ENCODE measurements at regions not wholly inside any gene's neighbourhood (a gene's known extent, or its start where the extent isn't known, plus 50 kb on each side); places are given as distances from the start of the nearest gene placed in this dataset.
"Not testable (repeated sequence)": the region's sequence is repeated elsewhere in the genome, so short reads cannot be mapped to it uniquely, and the experiment has no call there.

DNA sequence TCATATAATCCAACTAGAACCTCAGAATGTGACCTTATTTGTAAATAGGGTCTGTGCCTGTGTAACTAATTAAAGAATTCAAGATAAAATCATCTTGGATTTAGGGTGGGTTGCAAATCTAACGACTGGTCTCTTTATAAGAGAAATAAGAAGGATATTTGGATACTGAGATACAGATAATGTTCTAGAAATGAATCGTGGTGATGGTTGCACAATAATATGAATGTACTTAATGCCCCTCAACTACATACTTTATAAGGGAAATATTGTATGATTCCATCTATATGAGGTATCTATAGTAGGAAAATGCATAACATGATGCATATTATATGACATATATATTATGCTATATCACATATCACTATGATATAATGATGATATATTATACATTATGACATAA lies 265.7 kb downstream of the SEMA3D start:
- intact Hi-C loops (cut with micrococcal nuclease; ENCODE audit: unreplicated experiment): no loop called here
- no peak for TF ChIP-seq SIN3A (IDR thresholded peaks at IDR 0.05; ENCODE audit: borderline replicate concordance, insufficient read depth, low read depth, low read length)
- TF ChIP-seq, protein P1, sequence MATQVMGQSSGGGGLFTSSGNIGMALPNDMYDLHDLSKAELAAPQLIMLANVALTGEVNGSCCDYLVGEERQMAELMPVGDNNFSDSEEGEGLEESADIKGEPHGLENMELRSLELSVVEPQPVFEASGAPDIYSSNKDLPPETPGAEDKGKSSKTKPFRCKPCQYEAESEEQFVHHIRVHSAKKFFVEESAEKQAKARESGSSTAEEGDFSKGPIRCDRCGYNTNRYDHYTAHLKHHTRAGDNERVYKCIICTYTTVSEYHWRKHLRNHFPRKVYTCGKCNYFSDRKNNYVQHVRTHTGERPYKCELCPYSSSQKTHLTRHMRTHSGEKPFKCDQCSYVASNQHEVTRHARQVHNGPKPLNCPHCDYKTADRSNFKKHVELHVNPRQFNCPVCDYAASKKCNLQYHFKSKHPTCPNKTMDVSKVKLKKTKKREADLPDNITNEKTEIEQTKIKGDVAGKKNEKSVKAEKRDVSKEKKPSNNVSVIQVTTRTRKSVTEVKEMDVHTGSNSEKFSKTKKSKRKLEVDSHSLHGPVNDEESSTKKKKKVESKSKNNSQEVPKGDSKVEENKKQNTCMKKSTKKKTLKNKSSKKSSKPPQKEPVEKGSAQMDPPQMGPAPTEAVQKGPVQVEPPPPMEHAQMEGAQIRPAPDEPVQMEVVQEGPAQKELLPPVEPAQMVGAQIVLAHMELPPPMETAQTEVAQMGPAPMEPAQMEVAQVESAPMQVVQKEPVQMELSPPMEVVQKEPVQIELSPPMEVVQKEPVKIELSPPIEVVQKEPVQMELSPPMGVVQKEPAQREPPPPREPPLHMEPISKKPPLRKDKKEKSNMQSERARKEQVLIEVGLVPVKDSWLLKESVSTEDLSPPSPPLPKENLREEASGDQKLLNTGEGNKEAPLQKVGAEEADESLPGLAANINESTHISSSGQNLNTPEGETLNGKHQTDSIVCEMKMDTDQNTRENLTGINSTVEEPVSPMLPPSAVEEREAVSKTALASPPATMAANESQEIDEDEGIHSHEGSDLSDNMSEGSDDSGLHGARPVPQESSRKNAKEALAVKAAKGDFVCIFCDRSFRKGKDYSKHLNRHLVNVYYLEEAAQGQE (IDR thresholded peaks at IDR 0.05; ENCODE audit: insufficient read depth in 1 of 2, low read depth in 2 of 2, low read length in 1 of 2): no peak
- TF ChIP-seq POLR2AphosphoS5 (IDR thresholded peaks at IDR 0.05; ENCODE audit: low read depth, low read length): no peak
- TF ChIP-seq TCF7L2 (IDR thresholded peaks at IDR 0.05; ENCODE audit: low read depth, low read length): no peak
- TF ChIP-seq, protein P2, sequence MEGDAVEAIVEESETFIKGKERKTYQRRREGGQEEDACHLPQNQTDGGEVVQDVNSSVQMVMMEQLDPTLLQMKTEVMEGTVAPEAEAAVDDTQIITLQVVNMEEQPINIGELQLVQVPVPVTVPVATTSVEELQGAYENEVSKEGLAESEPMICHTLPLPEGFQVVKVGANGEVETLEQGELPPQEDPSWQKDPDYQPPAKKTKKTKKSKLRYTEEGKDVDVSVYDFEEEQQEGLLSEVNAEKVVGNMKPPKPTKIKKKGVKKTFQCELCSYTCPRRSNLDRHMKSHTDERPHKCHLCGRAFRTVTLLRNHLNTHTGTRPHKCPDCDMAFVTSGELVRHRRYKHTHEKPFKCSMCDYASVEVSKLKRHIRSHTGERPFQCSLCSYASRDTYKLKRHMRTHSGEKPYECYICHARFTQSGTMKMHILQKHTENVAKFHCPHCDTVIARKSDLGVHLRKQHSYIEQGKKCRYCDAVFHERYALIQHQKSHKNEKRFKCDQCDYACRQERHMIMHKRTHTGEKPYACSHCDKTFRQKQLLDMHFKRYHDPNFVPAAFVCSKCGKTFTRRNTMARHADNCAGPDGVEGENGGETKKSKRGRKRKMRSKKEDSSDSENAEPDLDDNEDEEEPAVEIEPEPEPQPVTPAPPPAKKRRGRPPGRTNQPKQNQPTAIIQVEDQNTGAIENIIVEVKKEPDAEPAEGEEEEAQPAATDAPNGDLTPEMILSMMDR (IDR thresholded peaks at IDR 0.05): no peak
- H3K36me3 ChIP-seq (ENCODE audit: control insufficient read depth, insufficient read depth, low read length): no peaks in the 10 kb centered on the region
- H3K4me3 ChIP-seq (ENCODE audit: low read depth in 2 of 2, low read length in 2 of 2): no peak overlapping the region
- DNase-seq (ENCODE audit: low read depth, low spot score): no peak
- no peak overlapping the region for H3K27ac ChIP-seq (ENCODE audit: low read length)
- POLR2A ChIA-PET: no interaction called here
- H3K27me3 ChIP-seq (ENCODE audit: control insufficient read depth, insufficient read depth, low read length): no peaks in the 10 kb centered on the region
- H3K9me3 ChIP-seq (ENCODE audit: control insufficient read depth, insufficient read depth, low read depth, low read length): no peaks in the 10 kb centered on the region
- CTCF ChIA-PET: no interaction called here
- no peak for ATAC-seq
- no TSS peak for BruUV-seq (replicated peaks)
- in situ Hi-C loops (cut with HindIII; ENCODE audit: low pct_unique_long_range_greater_than_20kb, low sequenced_read_pairs): no loop called here
- H3K4me1 ChIP-seq (ENCODE audit: control insufficient read depth, insufficient read depth, low read length): no peaks in the 10 kb centered on the region

DNA sequence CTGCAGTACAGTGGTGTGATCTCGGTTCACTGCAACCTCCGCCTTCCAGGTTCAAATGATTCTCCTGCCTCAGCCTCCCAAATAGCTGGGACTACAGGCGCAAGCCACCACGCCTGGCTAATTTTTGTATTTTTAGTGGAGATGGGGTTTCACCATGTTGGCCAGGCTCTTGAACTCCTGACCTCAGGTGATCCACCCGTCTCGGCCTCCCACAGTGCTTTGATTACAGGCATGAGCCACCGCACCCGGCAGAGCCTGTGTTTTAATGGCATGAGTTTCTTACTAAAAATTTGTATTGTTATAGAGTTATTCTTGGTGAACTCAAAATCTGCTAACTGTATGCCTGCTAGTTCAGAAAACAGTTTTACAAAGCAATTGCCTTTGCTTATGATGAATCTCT lies 269.9 kb downstream of the SEMA3D start:
- CTCF ChIA-PET; H3K27ac ChIP-seq (ENCODE audit: low read length); BruUV-seq (replicated peaks); H3K4me3 ChIP-seq (ENCODE audit: low read depth in 2 of 2, low read length in 2 of 2); H3K4me1 ChIP-seq (ENCODE audit: control insufficient read depth, insufficient read depth, low read length); ATAC-seq; in situ Hi-C loops (cut with HindIII; ENCODE audit: low pct_unique_long_range_greater_than_20kb, low sequenced_read_pairs); intact Hi-C loops (cut with micrococcal nuclease; ENCODE audit: unreplicated experiment); H3K36me3 ChIP-seq (ENCODE audit: control insufficient read depth, insufficient read depth, low read length); POLR2A ChIA-PET; DNase-seq (ENCODE audit: low read depth, low spot score); H3K27me3 ChIP-seq (ENCODE audit: control insufficient read depth, insufficient read depth, low read length); H3K9me3 ChIP-seq (ENCODE audit: control insufficient read depth, insufficient read depth, low read depth, low read length): not testable (repeated sequence)

DNA sequence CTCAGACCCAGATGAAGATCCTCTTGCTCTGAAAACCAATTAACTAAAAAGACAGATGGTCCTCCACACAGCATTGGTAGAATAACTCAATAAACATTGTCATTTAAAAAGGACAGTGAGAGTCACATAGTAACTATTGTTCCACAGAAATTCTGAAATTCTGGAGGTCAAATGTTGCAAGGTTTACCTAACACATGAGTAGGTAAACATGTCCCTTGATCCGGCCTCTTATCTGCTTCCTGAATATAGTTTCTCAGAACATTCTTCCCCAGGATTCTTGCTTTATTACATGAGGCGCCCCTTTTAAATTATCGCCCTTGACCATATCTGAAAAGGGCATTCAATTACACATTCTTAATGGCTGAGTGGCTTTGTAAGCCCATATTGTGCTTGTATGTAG lies 270.7 kb downstream of the SEMA3D start:
- in situ Hi-C loops (cut with HindIII; ENCODE audit: low pct_unique_long_range_greater_than_20kb, low sequenced_read_pairs) (no loop called here), intact Hi-C loops (cut with micrococcal nuclease; ENCODE audit: unreplicated experiment) (no loop called here)
- Histone ChIP-seq H3K9me3 (ENCODE audit: control insufficient read depth, insufficient read depth, low read depth, low read length) (no peaks in the 10 kb centered on the region), H3K4me1 (ENCODE audit: control insufficient read depth, insufficient read depth, low read length) (no peaks in the 10 kb centered on the region; the same call in 1 of the 2 replicates), H3K27me3 (ENCODE audit: control insufficient read depth, insufficient read depth, low read length) (no peaks in the 10 kb centered on the region), H3K4me3 (ENCODE audit: low read depth in 2 of 2, low read length in 2 of 2) (no peak overlapping the region), H3K36me3 (ENCODE audit: control insufficient read depth, insufficient read depth, low read length) (no peaks in the 10 kb centered on the region), H3K27ac (ENCODE audit: low read length) (no peak overlapping the region)
- no TSS peak for BruUV-seq (replicated peaks)
- TF ChIP-seq POLR2AphosphoS5 (IDR thresholded peaks at IDR 0.05; ENCODE audit: low read depth, low read length) (no peak), SIN3A (IDR thresholded peaks at IDR 0.05; ENCODE audit: borderline replicate concordance, insufficient read depth, low read depth, low read length) (no peak), TCF7L2 (IDR thresholded peaks at IDR 0.05; ENCODE audit: low read depth, low read length) (no peak)
- TF ChIP-seq, protein P1 (IDR thresholded peaks at IDR 0.05; ENCODE audit: insufficient read depth in 1 of 2, low read depth in 2 of 2, low read length in 1 of 2): no peak
- TF ChIP-seq, protein P2 (IDR thresholded peaks at IDR 0.05): no peak
- ChIA-PET POLR2A (no interaction called here), CTCF (no interaction called here)
- ATAC-seq: no peak
- DNase-seq (ENCODE audit: low read depth, low spot score): no peak
